ENCODE measurements at regions not wholly inside any gene's neighbourhood (a gene's known extent, or its start where the extent isn't known, plus 50 kb on each side); places are given as distances from the start of the nearest gene placed in this dataset.

DNA sequence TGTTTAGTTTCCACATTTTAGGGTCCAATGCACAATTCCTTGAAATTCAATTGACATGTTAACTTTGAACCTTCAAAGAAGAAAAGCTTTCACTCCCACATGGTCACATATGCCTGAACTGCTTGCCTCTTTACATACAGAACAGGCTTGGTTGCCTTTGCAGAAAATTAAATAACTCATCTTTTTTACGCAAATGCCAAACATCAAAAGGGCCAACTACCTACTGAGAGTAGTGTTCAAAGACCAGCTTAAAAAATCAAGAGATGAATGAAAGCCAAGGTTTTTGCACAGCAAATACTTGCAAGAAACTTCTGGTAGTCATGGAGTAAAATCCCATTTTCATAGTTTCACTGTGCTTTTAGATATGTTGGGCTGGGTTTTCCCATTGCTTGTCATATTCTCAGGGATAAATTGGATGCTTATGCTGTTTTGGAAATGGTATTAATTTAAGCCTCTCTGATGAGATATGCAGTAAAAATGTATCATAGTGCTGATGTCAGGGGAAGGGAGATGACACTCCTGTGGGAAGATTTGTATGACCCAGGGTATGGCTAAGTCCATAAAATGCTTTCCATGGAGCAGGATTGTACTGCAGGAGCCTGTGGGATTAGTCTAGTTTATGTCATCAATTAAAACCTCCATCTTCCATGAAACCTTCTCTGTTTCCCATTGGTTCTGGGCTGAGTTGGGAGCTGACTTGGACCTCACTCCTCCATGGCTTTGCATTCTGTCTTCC, 60.6 kb upstream of the DARS1 start (continued):
- TF ChIP-seq, protein P1, sequence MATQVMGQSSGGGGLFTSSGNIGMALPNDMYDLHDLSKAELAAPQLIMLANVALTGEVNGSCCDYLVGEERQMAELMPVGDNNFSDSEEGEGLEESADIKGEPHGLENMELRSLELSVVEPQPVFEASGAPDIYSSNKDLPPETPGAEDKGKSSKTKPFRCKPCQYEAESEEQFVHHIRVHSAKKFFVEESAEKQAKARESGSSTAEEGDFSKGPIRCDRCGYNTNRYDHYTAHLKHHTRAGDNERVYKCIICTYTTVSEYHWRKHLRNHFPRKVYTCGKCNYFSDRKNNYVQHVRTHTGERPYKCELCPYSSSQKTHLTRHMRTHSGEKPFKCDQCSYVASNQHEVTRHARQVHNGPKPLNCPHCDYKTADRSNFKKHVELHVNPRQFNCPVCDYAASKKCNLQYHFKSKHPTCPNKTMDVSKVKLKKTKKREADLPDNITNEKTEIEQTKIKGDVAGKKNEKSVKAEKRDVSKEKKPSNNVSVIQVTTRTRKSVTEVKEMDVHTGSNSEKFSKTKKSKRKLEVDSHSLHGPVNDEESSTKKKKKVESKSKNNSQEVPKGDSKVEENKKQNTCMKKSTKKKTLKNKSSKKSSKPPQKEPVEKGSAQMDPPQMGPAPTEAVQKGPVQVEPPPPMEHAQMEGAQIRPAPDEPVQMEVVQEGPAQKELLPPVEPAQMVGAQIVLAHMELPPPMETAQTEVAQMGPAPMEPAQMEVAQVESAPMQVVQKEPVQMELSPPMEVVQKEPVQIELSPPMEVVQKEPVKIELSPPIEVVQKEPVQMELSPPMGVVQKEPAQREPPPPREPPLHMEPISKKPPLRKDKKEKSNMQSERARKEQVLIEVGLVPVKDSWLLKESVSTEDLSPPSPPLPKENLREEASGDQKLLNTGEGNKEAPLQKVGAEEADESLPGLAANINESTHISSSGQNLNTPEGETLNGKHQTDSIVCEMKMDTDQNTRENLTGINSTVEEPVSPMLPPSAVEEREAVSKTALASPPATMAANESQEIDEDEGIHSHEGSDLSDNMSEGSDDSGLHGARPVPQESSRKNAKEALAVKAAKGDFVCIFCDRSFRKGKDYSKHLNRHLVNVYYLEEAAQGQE (IDR thresholded peaks at IDR 0.05; ENCODE audit: unreplicated experiment), result no peak
- TF ChIP-seq POLR2AphosphoS5 (IDR thresholded peaks at IDR 0.05; ENCODE audit: low read depth) (no peak), NANOG (IDR thresholded peaks at IDR 0.05; ENCODE audit: borderline replicate concordance) (no peak), ETS1 (IDR thresholded peaks at IDR 0.05) (no peak), ZNF114 (CRISPR knock-in tag; IDR thresholded peaks at IDR 0.05) (no peak), EZH2phosphoT487 (IDR thresholded peaks at IDR 0.05; ENCODE audit: unreplicated experiment) (no peak), CTCF (conservative IDR thresholded peaks at IDR 0.05; ENCODE audit: low read depth in 2 of 2) (no peak), STAT1 (IDR thresholded peaks at IDR 0.05; ENCODE audit: unreplicated experiment) (no peak), JUNB (IDR thresholded peaks at IDR 0.05; ENCODE audit: unreplicated experiment) (no peak)

DNA sequence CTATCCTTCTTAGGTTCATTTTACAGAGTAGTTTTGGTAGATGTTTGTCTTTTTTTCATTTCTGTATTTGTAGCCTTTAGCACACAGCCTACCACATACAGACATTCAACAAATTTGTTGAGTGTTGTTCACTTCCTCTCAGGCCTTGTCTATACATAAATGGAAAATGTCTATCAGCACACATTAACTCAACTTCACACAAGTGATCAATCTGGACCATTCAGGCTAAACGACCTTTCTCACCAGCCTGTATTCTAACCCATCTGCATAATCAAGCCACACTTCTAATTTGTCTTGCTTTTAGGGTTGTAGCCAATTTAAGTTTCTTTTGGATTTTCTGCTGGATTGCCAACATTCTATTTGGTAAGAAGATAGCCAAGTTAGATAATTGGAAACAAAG, 59.9 kb upstream of the DARS1 start:
- no peaks in the 10 kb centered on the region for H3F3A ChIP-seq (replicated peaks; ENCODE audit: low read depth)
- H3K27me3 ChIP-seq (ENCODE audit: insufficient read depth), result no peaks in the 10 kb centered on the region
- Mint-ChIP-seq H3K4me3 (no peak overlapping the region), H3K27me3 (ENCODE audit: insufficient read depth, low read depth, poor library complexity) (no peaks in the 10 kb centered on the region), H3K27ac (no peak overlapping the region), H3K36me3 (ENCODE audit: low read depth) (no peaks in the 10 kb centered on the region), H3K9me3 (no peaks in the 10 kb centered on the region), H3K4me1 (no peaks in the 10 kb centered on the region)
- no peak overlapping the region for H3K4me2 ChIP-seq
- H3K36me3 ChIP-seq (ENCODE audit: insufficient read depth), result no peaks in the 10 kb centered on the region
- no peak overlapping the region for H2AFZ ChIP-seq
- no peaks in the 10 kb centered on the region for H3K9me2 ChIP-seq (ENCODE audit: insufficient read depth)
- no peak overlapping the region for H3K27ac ChIP-seq (ENCODE audit: low read depth)
- no peak for DNase-seq (ENCODE audit: low spot score)
- H3K79me2 ChIP-seq (replicated peaks; ENCODE audit: insufficient read depth), result no peaks in the 10 kb centered on the region
- H3K4me3 ChIP-seq, result no peak overlapping the region
- no peaks in the 10 kb centered on the region for H3K4me1 ChIP-seq (ENCODE audit: insufficient read depth)
- no peak for ATAC-seq
- H4K20me1 ChIP-seq (replicated peaks; ENCODE audit: insufficient read depth), result no peaks in the 10 kb centered on the region
- no peak for TF ChIP-seq EZH2phosphoT487 (IDR thresholded peaks at IDR 0.05; ENCODE audit: unreplicated experiment)
- no peak for TF ChIP-seq ZNF331 (CRISPR knock-in tag; IDR thresholded peaks at IDR 0.05; ENCODE audit: low read depth)
- no peak for TF ChIP-seq POLR2AphosphoS5 (IDR thresholded peaks at IDR 0.05; ENCODE audit: low read depth)
- TF ChIP-seq STAT1 (IDR thresholded peaks at IDR 0.05; ENCODE audit: unreplicated experiment), result no peak
- no peak for TF ChIP-seq CTCF (conservative IDR thresholded peaks at IDR 0.05; ENCODE audit: low read depth in 2 of 2)
- no peak for TF ChIP-seq JUNB (IDR thresholded peaks at IDR 0.05; ENCODE audit: unreplicated experiment)

All from GM23338 (cell line).